Femur (tissue), 1 donor: ENCODE measurements at regions not wholly inside any gene's neighbourhood (a gene's known extent, or its start where the extent isn't known, plus 50 kb on each side); places are given as distances from the start of the nearest gene placed in this dataset.

Experiments
- DNase-seq: peaks from one replicate; pipeline ENCODE4 v3.0.0-alpha.2; 2017

DNA sequence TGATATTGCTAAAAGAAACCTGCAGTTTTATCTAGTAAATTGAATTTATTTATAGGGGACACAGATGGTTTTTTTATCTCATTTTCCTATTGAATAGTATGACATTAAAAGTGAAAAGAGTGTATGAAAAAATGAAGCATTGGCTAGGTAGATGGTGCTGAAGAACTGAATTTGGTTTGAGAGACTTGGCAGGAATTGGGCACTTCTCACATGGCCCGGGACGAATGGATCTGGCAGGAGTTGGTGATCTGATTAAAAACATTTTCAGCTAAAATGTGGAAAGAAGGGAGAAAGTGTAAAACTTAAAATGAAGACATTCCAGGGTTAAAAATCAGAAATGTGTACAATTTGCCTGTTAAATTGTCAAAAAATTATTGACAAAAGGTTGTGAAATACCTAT, 1088.5 kb upstream of the PABPC4L start:
- no peak for DNase-seq

DNA sequence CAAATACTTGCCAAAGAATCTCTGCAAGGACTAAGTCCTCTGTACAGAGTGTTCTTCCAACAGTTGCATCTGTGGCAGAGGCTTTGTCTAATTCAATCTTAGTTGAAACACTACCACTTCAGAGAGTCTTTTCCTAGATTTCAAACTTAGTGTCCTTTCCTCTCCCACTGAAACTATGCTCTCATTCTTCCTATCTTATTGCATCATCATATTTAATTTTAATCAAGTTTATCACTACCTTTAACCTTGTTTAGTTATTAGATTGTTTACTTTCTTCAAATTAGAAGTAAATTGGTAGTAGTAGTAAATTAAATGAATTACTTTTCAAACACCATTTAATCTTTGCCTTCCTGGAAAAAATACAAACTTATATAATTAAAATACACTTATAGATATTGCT, 1082.3 kb upstream of the PABPC4L start:
- no peak for DNase-seq

DNA sequence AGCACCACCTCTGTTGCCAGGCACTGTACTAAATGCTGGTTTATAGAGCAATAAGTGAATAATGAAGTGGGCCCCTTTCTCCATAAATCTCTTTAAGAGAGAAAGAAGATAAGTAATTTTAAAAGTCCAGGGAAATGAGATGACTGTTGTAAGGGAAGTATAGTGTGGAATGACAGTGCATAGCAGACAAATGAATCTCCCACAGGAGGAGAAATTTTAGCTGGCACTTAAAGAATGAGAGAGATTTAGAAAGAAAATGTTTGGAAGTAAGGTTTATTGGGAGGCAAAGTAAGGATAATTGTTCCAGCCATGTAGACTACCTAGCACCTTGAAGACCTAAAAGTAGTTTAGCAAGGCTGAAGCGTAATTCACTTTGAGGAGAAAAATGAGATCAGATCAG, 1081.1 kb upstream of the PABPC4L start:
- no peak for DNase-seq

DNA sequence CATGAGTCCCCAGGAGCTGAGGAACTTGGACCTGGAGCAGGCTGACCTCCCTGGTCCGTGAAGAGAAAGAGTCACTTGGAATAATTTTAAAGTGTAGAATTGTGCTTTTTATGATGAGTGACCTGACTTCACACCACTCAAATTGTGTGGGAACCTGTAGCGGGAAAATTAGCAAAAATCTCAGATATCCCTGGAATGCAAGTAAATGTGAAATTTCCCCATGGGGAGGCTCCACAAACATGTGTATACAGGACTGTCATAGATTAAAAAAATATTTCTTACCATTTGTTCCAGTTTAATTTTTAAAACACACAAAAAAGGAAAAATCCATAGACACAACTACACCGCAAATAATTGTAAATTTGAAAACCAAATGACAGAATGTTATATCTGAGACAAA, 1079.6 kb upstream of the PABPC4L start:
- no peak for DNase-seq

DNA sequence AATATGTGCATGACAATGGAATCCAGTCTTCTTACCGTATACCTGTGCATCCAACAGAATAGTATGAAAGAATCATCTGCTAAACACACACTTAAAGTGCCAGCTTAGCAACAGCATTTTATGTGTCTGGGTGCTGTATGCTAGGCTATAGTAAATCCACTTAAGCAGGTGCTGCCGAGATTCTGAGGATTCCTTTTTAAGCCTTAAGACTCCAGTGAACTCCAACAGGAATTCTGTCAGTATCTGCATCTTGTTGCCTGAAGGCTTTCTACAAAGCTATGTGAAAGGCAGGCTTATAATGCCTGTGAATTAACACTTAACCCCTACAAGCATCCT, 1076.4 kb upstream of the PABPC4L start:
- no peak for DNase-seq

DNA sequence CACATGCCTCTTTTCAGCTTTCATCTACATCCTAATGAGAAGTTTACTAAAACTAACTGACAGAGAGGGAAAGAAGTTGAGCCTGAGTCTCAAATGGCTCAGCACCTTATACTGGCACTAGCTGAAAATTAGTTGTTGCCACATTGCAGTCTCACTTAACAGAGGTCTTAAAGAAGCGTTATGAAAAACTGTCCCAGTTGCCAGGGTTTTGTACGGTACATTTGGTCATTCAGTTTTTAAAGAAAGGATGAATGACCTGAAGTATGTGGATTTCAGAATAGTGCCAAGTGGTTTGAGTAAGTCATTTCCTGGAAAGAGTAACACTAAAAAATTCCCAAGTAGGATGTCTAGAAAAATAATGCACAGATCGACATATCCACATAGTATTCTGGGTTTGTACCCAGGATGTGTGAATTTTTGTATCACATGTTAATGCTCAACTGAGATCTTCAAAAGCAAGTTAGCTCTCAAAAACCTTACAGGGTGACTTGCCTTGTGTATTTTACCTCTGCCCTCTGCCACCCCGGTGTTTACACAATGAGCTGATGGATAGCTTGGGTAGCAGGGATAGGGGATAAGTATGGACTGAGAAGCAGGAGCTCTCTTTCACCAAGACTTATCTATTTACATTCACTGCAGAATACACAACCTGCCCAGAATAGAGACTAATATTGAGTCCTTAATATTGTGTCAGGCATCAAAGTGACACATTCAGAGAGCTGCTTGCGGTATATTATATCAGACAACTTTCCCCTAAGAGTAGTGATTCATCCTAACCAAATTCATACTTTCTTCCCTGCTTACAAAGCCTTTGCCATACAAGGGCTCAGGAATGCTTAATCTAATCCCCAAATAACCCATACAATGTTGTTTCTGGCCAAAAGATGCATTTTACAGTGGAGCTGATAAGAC, 1075.7 kb upstream of the PABPC4L start:
- DNase-seq, result no peak

DNA sequence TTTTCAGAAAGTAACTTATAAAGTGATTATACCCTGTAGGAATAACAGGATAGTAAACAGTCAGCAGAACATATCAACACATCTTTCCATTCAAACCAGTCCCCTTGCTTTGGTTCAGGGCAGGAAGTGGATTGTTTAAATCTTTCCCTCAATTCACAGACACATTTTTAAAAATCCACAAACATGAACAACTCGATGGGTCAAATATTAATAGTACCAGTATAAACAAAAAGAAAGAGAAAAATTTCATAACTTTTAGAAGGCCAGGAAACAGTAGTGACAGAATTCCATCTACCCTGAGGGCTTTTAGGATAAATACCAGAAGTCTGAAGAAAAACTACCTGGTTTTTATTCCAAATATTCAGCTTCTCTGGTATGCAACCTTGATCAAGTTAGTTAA, 1072.8 kb upstream of the PABPC4L start:
- no peak for DNase-seq

DNA sequence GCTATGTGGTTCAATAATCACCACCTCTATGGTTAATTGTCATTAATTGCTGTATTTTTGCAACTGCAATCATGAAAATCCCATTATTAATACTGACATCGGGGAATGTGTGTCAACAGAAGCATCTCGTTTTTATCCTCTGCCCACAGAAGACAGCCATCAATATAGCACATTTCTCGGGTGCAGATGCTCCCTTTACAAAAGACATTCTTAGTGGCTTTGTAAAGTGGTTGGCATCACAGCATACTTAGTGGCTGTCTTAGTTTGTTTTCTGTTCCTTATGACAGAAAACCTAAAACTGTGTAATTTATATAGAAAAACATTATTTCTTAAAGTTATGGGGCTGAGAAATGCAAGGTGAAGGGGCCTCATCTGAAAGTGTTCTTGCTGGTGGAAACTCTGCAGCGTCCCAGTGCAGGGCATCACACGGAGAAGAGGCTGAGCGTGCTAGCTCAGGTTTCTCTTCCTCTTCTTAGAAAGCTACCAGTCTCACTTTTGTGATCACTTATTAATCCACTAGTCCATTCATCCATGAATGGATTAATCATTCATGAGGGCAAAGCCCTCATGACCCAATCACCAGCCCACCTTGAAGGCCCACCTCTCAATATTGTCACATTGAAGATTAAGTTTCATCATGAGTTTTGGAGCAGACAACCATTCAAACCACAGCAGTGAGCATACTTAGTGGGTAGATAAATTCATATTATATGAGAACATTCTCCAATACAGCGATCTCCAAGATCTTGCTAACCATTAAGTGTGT, 1067.7 kb upstream of the PABPC4L start:
- DNase-seq, result no peak

DNA sequence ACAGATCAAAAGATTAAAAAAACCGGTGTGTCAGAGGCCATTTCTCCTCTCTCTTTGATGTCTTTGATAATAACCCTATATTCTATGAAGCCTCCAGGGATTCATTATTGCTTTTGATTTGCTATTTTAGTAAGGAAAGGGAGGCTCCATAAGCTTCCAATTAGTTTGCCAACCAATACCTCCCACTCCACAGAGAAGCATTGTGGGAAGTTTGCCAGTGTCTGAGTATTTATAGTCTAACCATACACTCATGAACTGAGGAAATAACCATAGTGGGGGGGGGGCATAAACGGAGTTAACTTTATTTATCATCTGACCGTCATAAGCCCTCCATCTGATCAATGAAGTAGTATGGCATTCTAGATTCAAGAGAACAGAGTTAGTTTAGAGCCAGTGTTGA, 1066.8 kb upstream of the PABPC4L start:
- DNase-seq, result no peak

DNA sequence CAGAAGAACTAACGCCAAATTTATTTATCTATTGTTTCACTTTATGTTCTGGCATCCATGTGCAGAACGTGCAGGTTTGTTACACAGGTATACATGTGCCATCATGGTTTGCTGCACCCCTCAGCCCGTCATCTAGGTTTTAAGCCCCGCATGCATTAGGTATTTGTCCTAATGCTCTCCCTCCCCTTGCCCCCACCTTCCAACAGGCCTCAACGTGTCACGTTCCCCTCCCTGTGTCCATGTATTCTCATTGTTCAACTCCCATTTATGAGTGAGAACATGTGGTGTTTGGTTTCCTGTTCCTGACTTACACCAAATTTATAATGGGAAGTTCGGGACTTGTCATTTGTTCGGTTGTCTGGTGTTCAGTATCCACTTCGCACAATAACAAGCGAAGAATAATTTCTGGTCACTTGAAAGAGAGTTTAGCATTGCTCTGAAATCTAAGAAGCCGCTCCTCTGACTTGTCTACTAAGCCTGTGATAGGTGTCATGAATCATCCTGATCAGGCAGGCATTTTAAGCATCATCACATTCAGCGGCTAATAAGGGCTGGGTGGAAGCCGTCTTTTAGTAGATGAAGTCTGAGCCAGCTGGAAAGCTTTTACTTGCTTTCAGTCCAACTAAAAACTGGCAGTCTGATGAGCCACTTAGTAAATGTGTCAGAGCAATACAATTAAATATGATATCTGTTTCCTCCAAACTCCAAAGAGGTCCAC, 1065.7 kb upstream of the PABPC4L start:
- DNase-seq, result no peak

DNA sequence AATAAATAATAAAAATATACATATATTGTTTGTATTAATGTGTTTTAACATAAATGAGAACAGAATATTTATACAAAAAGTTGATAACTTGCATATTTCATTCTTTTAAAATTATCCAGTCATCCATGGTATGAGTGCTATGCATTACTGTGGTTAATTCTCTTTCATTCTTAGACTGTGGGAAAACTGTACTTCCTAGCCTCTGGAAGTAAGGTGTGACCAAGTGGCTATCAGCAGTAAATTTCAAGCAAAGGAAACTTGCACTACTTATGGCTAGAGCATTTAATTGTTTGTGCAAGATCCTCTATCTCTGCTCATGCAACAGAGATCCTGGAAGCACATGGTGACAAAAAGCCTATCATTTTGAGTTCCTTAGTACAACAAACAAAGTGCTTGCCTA, 1054.5 kb upstream of the PABPC4L start:
- no peak for DNase-seq

DNA sequence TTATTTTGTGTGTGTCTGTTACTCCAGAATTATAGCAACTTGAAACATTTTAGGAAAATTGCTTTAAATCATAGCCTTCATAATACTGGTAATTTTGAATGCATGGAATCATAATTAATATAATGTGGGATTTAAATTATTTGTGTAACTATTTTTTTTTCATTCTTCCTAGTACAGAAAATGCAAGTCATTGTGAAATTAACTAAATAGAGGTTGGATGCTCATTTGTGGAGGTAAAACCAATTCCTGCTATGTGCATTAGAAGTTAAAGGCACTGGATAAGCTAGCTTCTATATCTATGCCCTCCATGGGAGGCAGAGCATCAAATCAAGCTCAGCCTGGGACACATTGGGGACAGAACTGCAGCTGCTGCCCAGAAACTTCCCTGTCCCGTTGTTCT, 1048.5 kb upstream of the PABPC4L start:
- DNase-seq, result no peak

DNA sequence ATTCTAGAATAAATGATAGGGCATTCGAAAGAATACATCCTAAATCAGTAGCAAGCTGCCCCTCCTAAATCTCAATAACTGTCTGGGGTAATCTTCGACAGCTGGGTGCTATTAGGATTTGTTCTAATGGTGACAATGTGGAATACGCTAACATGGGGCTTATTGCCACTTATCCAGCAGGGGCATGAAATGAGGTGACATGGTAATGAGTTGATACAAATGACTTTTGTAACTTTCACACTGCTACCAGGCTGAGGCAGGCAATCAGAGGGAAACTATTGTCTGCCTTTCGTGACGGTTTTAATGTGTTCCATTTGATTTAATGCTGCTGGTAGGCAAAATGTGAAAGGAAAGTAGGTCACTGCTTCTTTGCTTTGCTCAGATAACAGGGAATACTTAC, 1047.4 kb upstream of the PABPC4L start:
- no peak for DNase-seq

DNA sequence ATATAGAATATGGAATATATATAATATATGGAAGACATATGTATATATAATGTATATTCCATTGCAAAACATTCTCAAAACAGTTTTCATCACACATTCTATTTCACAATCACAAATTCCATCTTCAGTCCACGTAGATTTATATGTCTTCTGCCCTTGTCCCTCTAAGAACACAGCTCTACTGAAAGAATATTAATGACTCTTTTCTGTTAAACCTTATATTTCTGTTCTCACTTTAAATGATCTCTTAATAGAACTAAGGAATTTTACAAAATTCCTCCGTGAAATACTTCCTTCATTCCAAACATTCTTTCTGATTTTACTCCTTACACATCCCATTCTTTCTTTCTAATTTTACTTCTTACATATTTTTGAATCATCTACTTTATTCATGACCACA, 1043.1 kb upstream of the PABPC4L start:
- DNase-seq, result no peak

DNA sequence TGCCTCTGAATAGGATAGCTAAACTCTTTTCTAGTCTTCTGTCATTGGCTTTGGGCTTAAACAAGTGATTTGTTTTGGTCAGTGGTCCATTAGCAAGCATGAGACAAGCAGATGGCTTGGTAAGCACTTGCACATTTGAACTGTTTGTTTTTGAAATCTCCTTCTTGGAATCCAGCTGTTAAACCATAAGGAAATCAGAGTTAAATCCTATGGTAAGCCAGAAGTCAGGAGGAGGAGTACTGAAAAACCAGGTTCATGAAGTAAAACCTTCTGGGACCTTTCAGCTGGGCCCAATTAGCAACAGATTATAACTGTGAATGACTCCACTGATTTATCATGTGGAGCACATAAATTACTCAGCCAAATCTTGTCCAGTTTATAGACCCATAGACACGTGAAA, 1042.5 kb upstream of the PABPC4L start:
- no peak for DNase-seq

DNA sequence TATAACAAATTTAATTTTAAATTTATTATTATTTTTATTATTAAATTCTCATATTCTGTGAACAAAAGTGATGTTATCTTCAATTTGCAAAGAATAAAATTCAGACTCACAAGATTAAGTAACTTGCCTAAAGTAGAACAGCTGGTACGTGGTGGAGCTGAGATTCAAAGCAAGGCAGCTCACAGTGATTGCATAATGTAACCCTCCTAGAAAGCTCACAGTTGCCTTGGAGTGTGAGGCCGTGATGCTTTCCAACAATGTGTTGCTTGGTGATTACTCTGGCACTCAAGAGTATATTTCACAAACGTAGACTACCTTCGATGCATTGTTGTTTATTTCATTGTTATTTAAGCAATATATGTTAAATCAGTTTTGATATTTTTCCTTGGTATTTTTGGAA, 1039.2 kb upstream of the PABPC4L start:
- DNase-seq, result no peak

DNA sequence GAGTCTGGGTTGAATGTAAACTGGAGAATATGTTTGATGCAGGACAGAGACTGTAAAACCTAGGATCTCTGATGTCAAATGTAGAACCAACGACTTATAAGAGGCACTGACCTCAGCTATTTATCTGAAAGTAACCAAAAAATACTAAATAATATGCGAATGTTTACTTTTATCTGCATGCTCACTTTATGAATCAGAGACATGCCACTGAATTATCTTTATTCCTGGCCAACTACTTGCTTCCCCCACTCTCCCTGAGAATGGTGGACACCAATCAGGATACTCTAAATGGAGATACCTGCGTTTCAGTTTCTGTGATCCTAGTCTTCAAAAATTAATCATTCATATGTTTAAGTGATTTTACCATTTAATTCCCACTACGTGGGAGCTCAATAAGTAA, 1038.4 kb upstream of the PABPC4L start:
- no peak for DNase-seq

DNA sequence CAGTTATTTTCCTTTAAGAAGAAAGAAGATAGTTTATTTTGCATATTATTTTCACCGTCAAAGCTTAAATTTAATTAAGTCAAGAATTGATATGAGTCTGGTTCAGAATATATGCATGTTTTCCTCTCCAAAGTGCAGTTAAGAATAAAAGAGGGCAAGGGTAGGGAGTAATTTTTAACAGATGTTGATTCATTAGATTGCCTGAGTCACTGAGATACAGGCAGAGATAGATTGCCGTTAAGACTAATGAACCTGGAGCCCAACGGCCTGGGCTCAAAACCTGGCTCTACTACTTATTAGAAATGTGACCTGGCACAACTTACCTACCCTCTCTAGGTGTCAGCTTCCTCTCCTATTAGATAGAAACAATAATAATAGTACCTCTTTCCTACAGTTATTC, 1037.4 kb upstream of the PABPC4L start:
- DNase-seq, result no peak

DNA sequence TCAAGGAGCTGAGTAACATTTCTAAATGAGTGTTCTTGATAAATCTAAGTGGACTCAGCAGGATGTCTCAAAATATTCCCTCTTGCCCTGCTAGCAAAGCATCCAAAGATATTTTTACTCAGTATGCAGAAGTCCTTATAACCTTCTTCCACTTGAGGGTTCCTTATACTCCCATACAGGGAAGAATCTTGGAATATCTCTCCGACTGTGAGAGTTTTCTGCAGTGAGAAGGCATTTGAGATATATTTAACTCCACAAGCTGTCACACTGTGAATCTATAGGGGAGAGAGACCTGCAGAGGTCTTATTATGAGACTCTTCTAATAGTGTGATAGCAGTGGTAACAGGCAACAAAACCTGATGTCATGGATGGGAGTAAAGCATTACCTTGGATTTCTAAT, 1034.5 kb upstream of the PABPC4L start:
- DNase-seq, result no peak

DNA sequence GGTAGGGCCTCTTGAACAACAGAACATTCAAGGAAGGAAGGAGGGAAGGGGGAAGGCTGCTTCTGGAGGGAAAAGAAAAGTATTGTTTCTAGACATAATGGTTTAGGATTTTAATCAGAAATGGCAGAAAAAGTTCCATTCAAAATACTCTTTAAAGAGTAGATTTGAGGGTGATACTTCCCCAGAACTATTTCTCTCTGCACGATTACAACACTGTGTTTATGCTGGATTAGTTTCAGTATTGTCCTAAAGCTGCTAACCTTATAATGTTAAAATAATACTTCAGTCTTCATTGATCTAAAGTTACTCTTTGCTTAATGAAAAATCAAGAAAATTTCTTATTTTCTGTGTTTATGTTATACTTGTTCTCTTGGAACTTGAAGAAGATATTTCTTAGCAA, 1026.3 kb upstream of the PABPC4L start:
- no peak for DNase-seq

DNA sequence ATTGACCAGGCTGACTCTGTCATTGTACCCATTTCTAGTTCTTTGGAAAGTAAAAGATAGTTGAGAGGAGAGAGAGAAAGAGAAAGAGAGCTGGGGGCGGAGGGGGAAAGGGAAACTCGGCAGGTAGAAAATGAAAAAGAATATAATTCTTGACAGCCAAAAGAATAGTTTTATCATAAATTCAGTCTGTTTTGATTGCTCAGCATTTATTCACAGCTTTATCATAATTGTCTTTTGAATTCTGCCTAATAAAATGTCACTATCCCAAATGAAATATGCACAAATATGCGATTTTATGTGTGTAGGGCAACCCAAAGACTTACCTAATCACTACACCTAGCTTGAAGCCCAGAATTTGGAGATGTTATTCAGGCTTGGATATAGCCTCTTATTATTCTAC, 1024.0 kb upstream of the PABPC4L start:
- DNase-seq, result no peak

DNA sequence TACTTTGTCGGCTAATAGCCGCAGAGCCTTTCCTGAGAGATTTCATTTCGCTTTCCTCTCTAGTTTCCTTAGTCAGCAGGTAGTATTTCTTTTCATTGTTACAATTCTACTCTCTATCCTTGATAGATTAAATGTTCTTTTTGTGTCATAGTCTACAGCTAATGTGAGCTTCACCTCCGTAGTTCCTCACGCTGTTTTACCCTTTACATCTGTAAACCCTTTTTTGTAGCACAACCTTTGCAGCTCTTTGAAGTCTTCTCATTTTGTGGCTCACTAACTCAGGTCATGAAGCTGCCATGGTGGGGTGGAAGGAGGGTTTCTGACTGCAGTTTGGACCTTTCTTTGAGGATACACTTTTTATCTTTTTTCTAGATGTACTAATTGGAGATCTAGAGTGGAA, 1008.8 kb upstream of the PABPC4L start:
- DNase-seq, result no peak

DNA sequence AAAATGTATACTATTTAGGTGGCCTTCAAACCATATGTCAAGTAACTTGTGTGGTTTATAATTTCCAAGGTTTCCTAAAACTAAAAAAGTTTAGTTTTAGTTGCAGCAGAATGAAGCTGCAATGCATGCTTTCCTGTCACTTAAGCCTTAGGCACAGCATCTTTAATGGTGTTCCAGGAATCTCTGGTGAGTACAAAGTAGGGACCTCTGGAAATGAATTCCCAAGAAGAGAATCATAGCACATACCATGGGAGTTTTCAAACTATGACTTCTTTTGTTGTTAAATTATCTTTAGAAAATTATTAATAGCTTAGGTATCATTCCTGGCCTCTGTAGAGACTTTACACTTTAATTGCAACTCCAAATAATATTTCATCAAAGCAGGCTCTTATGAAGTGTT, 1005.9 kb upstream of the PABPC4L start:
- no peak for DNase-seq

DNA sequence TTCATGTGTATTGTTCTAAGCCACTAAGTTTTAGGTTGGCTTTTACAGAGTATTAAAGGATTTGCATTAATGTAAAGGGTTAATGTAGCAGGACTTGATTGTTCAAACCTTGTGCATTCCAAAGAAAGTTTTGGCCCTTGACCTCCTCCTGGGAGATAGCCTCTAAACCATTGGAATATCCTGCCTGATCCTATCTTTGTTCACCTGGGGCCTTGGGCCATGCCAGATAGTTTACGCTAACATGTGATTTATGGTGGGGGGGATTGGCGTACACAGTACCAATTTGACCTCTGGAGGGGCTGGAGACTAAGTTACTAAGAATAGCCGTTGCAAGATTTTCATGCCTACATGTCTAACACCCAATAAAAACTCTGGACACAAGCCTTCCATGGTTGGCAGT, 1002.7 kb upstream of the PABPC4L start:
- no peak for DNase-seq
